Endometrium (tissue), 2 donors: ENCODE measurements at regions not wholly inside any gene's neighbourhood (a gene's known extent, or its start where the extent isn't known, plus 50 kb on each side); places are given as distances from the start of the nearest gene placed in this dataset.
"Not testable (repeated sequence)": the region's sequence is repeated elsewhere in the genome, so short reads cannot be mapped to it uniquely, and the experiment has no call there.

Experiments used
- FAIRE-seq: peaks from 2 replicates; lab custom pipeline; 2012; peaks lifted over from hg19 to GRCh38; lab: Jason Lieb, UNC
- donor health status: control.
- donor health status: control.

GRCh38 chr1:170789063-170789462, 125.1 kb downstream of the PRRX1 start:
- no peak for FAIRE-seq

GRCh38 chr1:170790175-170790574, 126.2 kb downstream of the PRRX1 start:
- no peak for FAIRE-seq

GRCh38 chr1:170790651-170791071, 126.7 kb downstream of the PRRX1 start:
- FAIRE-seq: peak; percentile 18

- FAIRE-seq: no peak
Measured at GRCh38 chr1:170791941-170792340, 128.0 kb downstream of the PRRX1 start.

- no peak for FAIRE-seq
Measured at GRCh38 chr1:170800265-170800664, 135.1 kb upstream of the MROH9 start.

GRCh38 chr1:170800812-170801211, 134.5 kb upstream of the MROH9 start:
- FAIRE-seq: no peak

- no peak for FAIRE-seq
Measured at GRCh38 chr1:170803711-170804110, 131.6 kb upstream of the MROH9 start.

- FAIRE-seq: no peak
Measured at GRCh38 chr1:170804419-170804818, 130.9 kb upstream of the MROH9 start.

GRCh38 chr1:170804879-170805278, 130.5 kb upstream of the MROH9 start:
- no peak for FAIRE-seq

GRCh38 chr1:170806961-170807360, 128.4 kb upstream of the MROH9 start:
- FAIRE-seq: no peak

- no peak for FAIRE-seq
Measured at GRCh38 chr1:170807432-170807831, 127.9 kb upstream of the MROH9 start.

- FAIRE-seq: no peak
Measured at GRCh38 chr1:170808216-170808885, 127.0 kb upstream of the MROH9 start.

GRCh38 chr1:170811013-170811412, 124.3 kb upstream of the MROH9 start:
- not testable (repeated sequence) for FAIRE-seq

- no peak for FAIRE-seq
Measured at GRCh38 chr1:170819781-170820180, 115.6 kb upstream of the MROH9 start.

- no peak for FAIRE-seq
Measured at GRCh38 chr1:170823120-170823519, 112.2 kb upstream of the MROH9 start.

- FAIRE-seq: no peak
Measured at GRCh38 chr1:170831276-170831675, 104.1 kb upstream of the MROH9 start.

- no peak for FAIRE-seq
Measured at GRCh38 chr1:170836141-170836540, 99.2 kb upstream of the MROH9 start.

GRCh38 chr1:170840371-170840770, 95.0 kb upstream of the MROH9 start:
- no peak for FAIRE-seq

- FAIRE-seq: no peak
Measured at GRCh38 chr1:170853302-170853701, 82.0 kb upstream of the MROH9 start.

- FAIRE-seq: no peak
Measured at GRCh38 chr1:170853867-170854266, 81.5 kb upstream of the MROH9 start.

- no peak for FAIRE-seq
Measured at GRCh38 chr1:170854677-170855076, 80.7 kb upstream of the MROH9 start.

GRCh38 chr1:170856455-170856854, 78.9 kb upstream of the MROH9 start:
- no peak for FAIRE-seq

- FAIRE-seq: no peak
Measured at GRCh38 chr1:170857955-170858354, 77.4 kb upstream of the MROH9 start.

GRCh38 chr1:170863621-170864020, 71.7 kb upstream of the MROH9 start:
- FAIRE-seq: no peak

- FAIRE-seq: no peak
Measured at GRCh38 chr1:170864238-170864637, 71.1 kb upstream of the MROH9 start.
